Lung (tissue), 11 donors: ENCODE measurements at regions not wholly inside any gene's neighbourhood (a gene's known extent, or its start where the extent isn't known, plus 50 kb on each side); places are given as distances from the start of the nearest gene placed in this dataset.
"Not testable (repeated sequence)": the region's sequence is repeated elsewhere in the genome, so short reads cannot be mapped to it uniquely, and the experiment has no call there.

ENCODE experiments used
- ATAC-seq: fragments of 200-7000 bp; cut with Tn5 transposase; one replicate; pipeline ENCODE4 v1.9.1; 2020; ENCODE audit warnings: moderate number of reproducible peaks; ENCODE audit not compliant: insufficient read depth, low FRiP score
- DNase-seq, 3 donors: peaks; one replicate each; pipeline ENCODE4 v3.0.0-alpha.2; 2013 to 2017
- H3K27ac ChIP-seq, 2 donors: one replicate each; pipeline ENCODE4 v1.5.1; 2013; ENCODE audit warnings: mild to moderate bottlenecking in 2 of 2, moderate library complexity in 2 of 2, control low read depth in 1 of 2, inconsistent platforms in 1 of 2, low read depth in 1 of 2, low read length in 1 of 2
- H3K27me3 ChIP-seq, 3 donors: one replicate each; pipeline ENCODE4 v1.5.1; 2013; ENCODE audit warnings: low read length in 2 of 3; ENCODE audit not compliant: control insufficient read depth in 3 of 3, insufficient read depth in 3 of 3
- H3K36me3 ChIP-seq, 4 donors: one replicate each; pipeline ENCODE4 v1.5.1; 2013; ENCODE audit warnings: low read length in 4 of 4, mild to moderate bottlenecking in 1 of 4, moderate library complexity in 1 of 4; ENCODE audit not compliant: control insufficient read depth in 4 of 4, insufficient read depth in 4 of 4
- H3K4me1 ChIP-seq, 5 donors: one replicate each; pipeline ENCODE4 v1.5.1; 2013; ENCODE audit warnings: low read length in 5 of 5, mild to moderate bottlenecking in 2 of 5, moderate library complexity in 1 of 5; ENCODE audit not compliant: control insufficient read depth in 5 of 5, insufficient read depth in 5 of 5
- H3K4me3 ChIP-seq: one replicate; pipeline ENCODE4 v1.5.1; 2013; ENCODE audit warnings: mild to moderate bottlenecking, control low read depth, moderate library complexity
- H3K9ac ChIP-seq, 2 donors: one replicate each; pipeline ENCODE4 v1.5.1; 2013; ENCODE audit warnings: low read length in 2 of 2, control low read depth in 1 of 2; ENCODE audit not compliant: insufficient read depth in 1 of 2
- H3K9me3 ChIP-seq, 4 donors: one replicate each; pipeline ENCODE4 v1.5.1; 2013; ENCODE audit warnings: low read length in 3 of 4, mild to moderate bottlenecking in 1 of 4, moderate library complexity in 1 of 4; ENCODE audit not compliant: control insufficient read depth in 4 of 4, insufficient read depth in 3 of 4
- WGBS, 2 donors: extraction: QIAGEN DNeasy Blood & Tissue Kit; methylation state at CpG; one replicate each; pipeline ENCODE4 v1.1.7; 2013; 5-methylcytosine and 5-hydroxymethylcytosine counted together
- TF ChIP-seq, protein P1 (sequence below): IDR thresholded peaks from 2 replicates; pipeline ENCODE4 v1.5.1; 2012; ENCODE audit warnings: mild to moderate bottlenecking; ENCODE audit errors: control extremely low read depth, extremely low read depth
- donor health status: control.
- donor health status: control.
- donor health status: Bipolar disorder and iron deficiency.
- donor health status: healthy.
- donor health status: DM: yes; HTN: yes; CAD: no.

DNA sequence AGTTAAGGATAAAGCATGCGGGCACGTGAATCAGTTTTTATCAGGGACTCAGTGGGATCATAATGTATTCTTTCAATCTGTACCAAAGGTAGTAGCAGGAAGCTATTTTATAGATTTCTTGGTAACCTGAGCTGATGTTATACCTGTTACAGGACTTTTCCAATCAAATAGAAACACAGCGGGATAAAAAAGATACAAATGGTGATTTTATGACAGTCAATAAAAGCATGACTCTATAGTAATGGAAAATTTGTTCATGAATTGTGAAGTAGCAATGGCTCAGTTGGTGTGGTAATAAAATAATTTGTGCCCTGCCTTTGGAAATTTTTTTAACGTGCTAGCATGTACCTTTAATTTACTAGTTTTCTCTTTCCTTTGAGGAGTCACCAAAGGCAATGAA lies 300.7 kb upstream of the CELF2 start:
- TF ChIP-seq, protein P1, sequence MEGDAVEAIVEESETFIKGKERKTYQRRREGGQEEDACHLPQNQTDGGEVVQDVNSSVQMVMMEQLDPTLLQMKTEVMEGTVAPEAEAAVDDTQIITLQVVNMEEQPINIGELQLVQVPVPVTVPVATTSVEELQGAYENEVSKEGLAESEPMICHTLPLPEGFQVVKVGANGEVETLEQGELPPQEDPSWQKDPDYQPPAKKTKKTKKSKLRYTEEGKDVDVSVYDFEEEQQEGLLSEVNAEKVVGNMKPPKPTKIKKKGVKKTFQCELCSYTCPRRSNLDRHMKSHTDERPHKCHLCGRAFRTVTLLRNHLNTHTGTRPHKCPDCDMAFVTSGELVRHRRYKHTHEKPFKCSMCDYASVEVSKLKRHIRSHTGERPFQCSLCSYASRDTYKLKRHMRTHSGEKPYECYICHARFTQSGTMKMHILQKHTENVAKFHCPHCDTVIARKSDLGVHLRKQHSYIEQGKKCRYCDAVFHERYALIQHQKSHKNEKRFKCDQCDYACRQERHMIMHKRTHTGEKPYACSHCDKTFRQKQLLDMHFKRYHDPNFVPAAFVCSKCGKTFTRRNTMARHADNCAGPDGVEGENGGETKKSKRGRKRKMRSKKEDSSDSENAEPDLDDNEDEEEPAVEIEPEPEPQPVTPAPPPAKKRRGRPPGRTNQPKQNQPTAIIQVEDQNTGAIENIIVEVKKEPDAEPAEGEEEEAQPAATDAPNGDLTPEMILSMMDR = no peak
- 94 to 96% methylated on average over 4 of the region's 4 CpGs for WGBS, 2 donors
- no peak for ATAC-seq
- no peak overlapping the region for H3K9ac ChIP-seq
- no peak overlapping the region for H3K4me3 ChIP-seq
- H3K9me3 ChIP-seq = no peaks in the 10 kb centered on the region
- H3K27ac ChIP-seq = no peak overlapping the region
- H3K4me1 ChIP-seq = no peaks in the 10 kb centered on the region
- DNase-seq = no peak
- H3K36me3 ChIP-seq = no peaks in the 10 kb centered on the region
- no peaks in the 10 kb centered on the region for H3K27me3 ChIP-seq

DNA sequence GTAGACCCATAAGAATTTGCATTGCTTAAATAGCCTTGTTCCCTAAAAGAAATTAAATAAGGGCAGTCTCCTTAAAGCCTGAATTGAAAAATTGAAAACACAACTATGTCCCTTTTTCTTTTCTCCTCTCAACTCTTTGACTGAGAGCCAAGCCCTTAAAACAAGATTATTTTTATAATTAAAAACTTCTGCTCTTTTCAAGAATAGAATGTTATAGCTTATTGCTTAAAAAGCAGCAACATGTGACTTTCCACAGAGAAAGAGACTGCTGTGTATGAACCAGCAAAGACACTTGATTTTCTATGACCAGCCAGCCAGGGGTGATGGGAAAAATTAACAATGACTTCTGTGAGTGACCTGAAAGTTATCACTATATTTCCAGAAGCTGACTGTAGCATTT lies 295.2 kb upstream of the CELF2 start:
- ATAC-seq = no peak
- TF ChIP-seq, protein P1 = no peak
- no peaks in the 10 kb centered on the region for H3K27me3 ChIP-seq
- H3K36me3 ChIP-seq = no peaks in the 10 kb centered on the region
- H3K9me3 ChIP-seq = no peaks in the 10 kb centered on the region
- peaks cover 0 to 4% (median 0%) of the 10 kb centered on the region in 5 donors for H3K4me1 ChIP-seq
- H3K4me3 ChIP-seq = no peak overlapping the region
- DNase-seq = no peak
- H3K9ac ChIP-seq = no peak overlapping the region
- no peak overlapping the region for H3K27ac ChIP-seq

DNA sequence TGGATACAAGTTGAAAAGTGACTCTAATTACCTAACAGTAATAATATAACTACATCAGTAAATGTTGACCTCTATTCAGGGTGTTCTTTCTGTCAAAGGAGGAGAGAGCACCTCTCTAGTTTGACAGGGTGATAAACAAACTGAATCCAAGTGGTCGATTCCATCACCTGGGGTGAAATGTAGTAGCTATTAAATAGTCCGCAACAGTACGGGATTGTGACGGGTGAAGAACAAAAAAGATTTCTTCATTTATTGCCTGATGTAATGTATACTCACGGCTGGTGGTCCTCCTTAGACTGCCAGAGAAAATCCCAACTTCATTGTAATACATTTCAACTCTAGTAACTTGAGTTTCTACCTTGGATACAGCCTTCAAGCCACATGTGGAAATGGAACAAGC lies 292.5 kb upstream of the CELF2 start:
- H3K4me1 ChIP-seq = peaks cover 0 to 4% (median 0%) of the 10 kb centered on the region in 5 donors
- ATAC-seq = no peak
- TF ChIP-seq, protein P1 = no peak
- no peak for DNase-seq
- H3K4me3 ChIP-seq = no peak overlapping the region
- no peaks in the 10 kb centered on the region for H3K27me3 ChIP-seq
- no peaks in the 10 kb centered on the region for H3K36me3 ChIP-seq
- no peaks in the 10 kb centered on the region for H3K9me3 ChIP-seq
- WGBS, 2 donors = 91 to 92% methylated on average over 5 of the region's 5 CpGs
- H3K9ac ChIP-seq = no peak overlapping the region
- no peak overlapping the region for H3K27ac ChIP-seq

DNA sequence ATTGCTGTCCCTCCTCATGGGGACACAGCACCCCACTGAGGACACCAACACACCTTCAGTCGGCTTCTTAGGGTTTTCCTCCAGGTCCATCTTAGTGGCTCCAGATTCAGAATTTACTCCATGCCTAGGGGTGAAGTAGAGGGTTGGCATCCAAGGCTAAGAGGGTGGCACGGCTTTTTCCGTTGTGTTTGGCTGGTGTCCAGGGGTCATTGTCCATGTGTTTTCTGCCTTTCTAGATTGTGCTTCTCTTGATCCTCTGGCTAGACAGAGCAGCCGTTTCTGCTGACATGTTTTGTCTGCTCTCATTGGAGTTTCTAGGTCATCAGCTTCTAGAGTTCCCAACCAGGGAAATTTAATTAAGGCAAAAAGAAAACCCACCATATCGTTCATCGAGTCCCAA lies 291.6 kb upstream of the CELF2 start:
- Histone ChIP-seq H3K9ac (no peak overlapping the region), H3K4me1 (peaks cover 0 to 4% (median 0%) of the 10 kb centered on the region in 5 donors), H3K9me3 (no peaks in the 10 kb centered on the region), H3K27ac (no peak overlapping the region), H3K36me3 (no peaks in the 10 kb centered on the region), H3K27me3 (no peaks in the 10 kb centered on the region), H3K4me3 (no peak overlapping the region)
- TF ChIP-seq, protein P1 = no peak
- WGBS, 2 donors = 66 to 81% methylated on average over 6 of the region's 6 CpGs
- DNase-seq = no peak
- no peak for ATAC-seq

DNA sequence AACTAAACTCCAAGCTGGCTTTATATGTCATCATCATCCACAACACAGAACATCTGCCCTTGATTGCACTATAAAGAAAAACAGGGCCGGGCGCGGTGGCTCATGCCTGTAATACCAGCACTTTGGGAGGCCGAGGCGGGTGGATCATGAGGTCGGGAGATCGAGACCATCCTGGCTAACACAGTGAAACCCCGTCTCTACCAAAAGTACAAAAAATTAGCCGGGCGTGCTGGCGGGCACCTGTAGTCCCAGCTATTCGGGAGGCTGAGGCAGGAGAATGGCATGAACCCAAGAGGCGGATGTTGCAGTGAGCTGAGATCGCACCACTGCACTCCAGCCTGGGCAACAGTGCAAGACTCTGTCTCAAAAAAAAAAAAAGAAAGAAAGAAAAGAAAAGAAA lies 290.3 kb upstream of the CELF2 start:
- ATAC-seq, H3K4me1 ChIP-seq, H3K4me3 ChIP-seq, H3K9ac ChIP-seq, H3K27ac ChIP-seq, H3K36me3 ChIP-seq, DNase-seq, H3K27me3 ChIP-seq, H3K9me3 ChIP-seq: not testable (repeated sequence)
- WGBS, 2 donors = 96 to 97% methylated on average over 14 of the region's 14 CpGs
